Astrocyte of the spinal cord (primary cell): ENCODE measurements at regions not wholly inside any gene's neighbourhood (a gene's known extent, or its start where the extent isn't known, plus 50 kb on each side); places are given as distances from the start of the nearest gene placed in this dataset.

Source experiments
- DNase-seq: peaks from one replicate; pipeline ENCODE4 v3.0.0; 2011; ENCODE audit warnings: low read depth, low spot score
- H3K4me3 ChIP-seq: 2 replicates; pipeline ENCODE4 v1.5.1; 2011; ENCODE audit warnings: low read depth, mild to moderate bottlenecking, low read length, moderate library complexity
- CTCF ChIP-seq: IDR thresholded peaks from 2 replicates; pipeline ENCODE4 v1.5.1; 2012; ENCODE audit warnings: low read depth, mild to moderate bottlenecking, low read length, inconsistent platforms
- in situ Hi-C: cut with HindIII; loops from 2 replicates; pipeline ENCODE4 v1.10.0; 2017; ENCODE audit warnings: low sequenced_read_pairs

GRCh38 chr1:201703621-201704438, 125.1 kb upstream of the IPO9 start:
- H3K4me3 ChIP-seq, result no peak overlapping the region
- in situ Hi-C loops, result no loop called here
- peak; percentile 81 for DNase-seq
- TF ChIP-seq CTCF, result peak; percentile 92

GRCh38 chr1:201704439-201704792, 124.5 kb upstream of the IPO9 start:
- no peak for TF ChIP-seq CTCF
- in situ Hi-C loops, result no loop called here
- H3K4me3 ChIP-seq, result no peak overlapping the region
- no peak for DNase-seq

GRCh38 chr1:201705389-201705788, 123.6 kb upstream of the IPO9 start:
- in situ Hi-C loops, result no loop called here
- no peak for DNase-seq
- H3K4me3 ChIP-seq, result no peak overlapping the region
- no peak for TF ChIP-seq CTCF

GRCh38 chr1:201706109-201706508, 122.8 kb upstream of the IPO9 start:
- no peak for DNase-seq
- in situ Hi-C loops, result no loop called here
- no peak for TF ChIP-seq CTCF
- no peak overlapping the region for H3K4me3 ChIP-seq

- TF ChIP-seq CTCF, result no peak
- in situ Hi-C loops, result no loop called here
- no peak overlapping the region for H3K4me3 ChIP-seq
- no peak for DNase-seq
These were observed 121.9 kb upstream of the IPO9 start for GRCh38 chr1:201707027-201707426.

- no peak for TF ChIP-seq CTCF
- in situ Hi-C loops, result no loop called here
- DNase-seq, result no peak
- no peak overlapping the region for H3K4me3 ChIP-seq
These were observed 121.3 kb upstream of the IPO9 start for GRCh38 chr1:201707656-201708055.
